ENCODE measurements at regions not wholly inside any gene's neighbourhood (a gene's known extent, or its start where the extent isn't known, plus 50 kb on each side); places are given as distances from the start of the nearest gene placed in this dataset.

DNA sequence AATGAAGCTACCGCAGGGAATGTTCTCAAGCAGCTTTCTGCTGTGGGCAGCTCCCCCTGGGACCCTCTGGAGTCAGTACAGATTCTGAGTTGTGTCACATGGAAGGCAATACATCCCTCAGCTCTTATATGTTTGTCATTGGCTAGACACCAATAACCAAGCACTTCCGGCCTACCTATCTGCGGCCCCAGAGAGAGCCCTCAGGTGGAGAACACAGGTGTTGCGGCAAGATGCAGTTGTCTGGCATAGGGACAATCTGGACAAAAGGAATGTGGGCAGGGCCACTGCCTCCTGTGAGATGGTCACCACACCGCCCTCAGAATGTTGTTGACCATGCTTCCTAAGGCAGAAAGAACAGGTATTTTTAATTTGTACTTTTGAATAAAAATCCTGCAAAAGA lies 118.7 kb downstream of the BRMS1L start:
- DNase-seq (ENCODE audit: low read depth, low spot score) = no peak
- H3K27me3 ChIP-seq (ENCODE audit: control insufficient read depth, insufficient read depth, low read length) = no peaks in the 10 kb centered on the region
- no peak overlapping the region for H3K4me3 ChIP-seq (ENCODE audit: low read depth, low read length)
- ChIA-PET CTCF (no interaction called here), POLR2A (no interaction called here)
- H3K9me3 ChIP-seq (ENCODE audit: control insufficient read depth, insufficient read depth, low read length) = no peaks in the 10 kb centered on the region
- TF ChIP-seq, protein P1, sequence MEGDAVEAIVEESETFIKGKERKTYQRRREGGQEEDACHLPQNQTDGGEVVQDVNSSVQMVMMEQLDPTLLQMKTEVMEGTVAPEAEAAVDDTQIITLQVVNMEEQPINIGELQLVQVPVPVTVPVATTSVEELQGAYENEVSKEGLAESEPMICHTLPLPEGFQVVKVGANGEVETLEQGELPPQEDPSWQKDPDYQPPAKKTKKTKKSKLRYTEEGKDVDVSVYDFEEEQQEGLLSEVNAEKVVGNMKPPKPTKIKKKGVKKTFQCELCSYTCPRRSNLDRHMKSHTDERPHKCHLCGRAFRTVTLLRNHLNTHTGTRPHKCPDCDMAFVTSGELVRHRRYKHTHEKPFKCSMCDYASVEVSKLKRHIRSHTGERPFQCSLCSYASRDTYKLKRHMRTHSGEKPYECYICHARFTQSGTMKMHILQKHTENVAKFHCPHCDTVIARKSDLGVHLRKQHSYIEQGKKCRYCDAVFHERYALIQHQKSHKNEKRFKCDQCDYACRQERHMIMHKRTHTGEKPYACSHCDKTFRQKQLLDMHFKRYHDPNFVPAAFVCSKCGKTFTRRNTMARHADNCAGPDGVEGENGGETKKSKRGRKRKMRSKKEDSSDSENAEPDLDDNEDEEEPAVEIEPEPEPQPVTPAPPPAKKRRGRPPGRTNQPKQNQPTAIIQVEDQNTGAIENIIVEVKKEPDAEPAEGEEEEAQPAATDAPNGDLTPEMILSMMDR (IDR thresholded peaks at IDR 0.05; ENCODE audit: low read depth, low read length) = no peak
- no peak overlapping the region for H3K27ac ChIP-seq (ENCODE audit: low read depth, low read length)

DNA sequence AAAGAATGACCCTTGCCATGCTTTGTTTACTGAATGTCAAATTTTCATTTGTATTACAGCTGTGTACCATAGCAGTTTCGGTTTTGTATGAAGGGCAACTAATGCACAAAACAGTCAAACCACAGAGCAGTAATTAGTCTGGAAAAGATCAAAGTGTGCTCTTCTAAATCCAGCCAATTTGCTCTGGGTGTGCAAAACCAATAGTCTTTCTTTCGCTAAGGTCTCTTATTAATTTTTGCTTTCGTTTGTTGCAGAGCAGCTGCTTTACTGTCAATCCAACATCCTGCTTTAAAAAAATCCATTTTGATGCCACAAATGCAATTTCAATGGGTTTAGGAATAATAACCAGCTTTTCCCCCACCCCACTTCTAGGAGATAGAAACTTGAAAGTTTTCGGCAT lies 114.2 kb downstream of the BRMS1L start:
- TF ChIP-seq, protein P1 (IDR thresholded peaks at IDR 0.05; ENCODE audit: low read depth, low read length) = no peak
- Histone ChIP-seq H3K27me3 (ENCODE audit: control insufficient read depth, insufficient read depth, low read length) (no peaks in the 10 kb centered on the region), H3K9me3 (ENCODE audit: control insufficient read depth, insufficient read depth, low read length) (no peaks in the 10 kb centered on the region), H3K27ac (ENCODE audit: low read depth, low read length) (no peak overlapping the region), H3K4me3 (ENCODE audit: low read depth, low read length) (peak overlapping the region; percentile 25)
- no peak for DNase-seq (ENCODE audit: low read depth, low spot score)
- ChIA-PET POLR2A (no interaction called here), CTCF (interaction anchor here (0.6 kb wide), 1 partner anchor 93 kb away, joined by 8 read pairs; no protein-coding TSS in a partner anchor)

DNA sequence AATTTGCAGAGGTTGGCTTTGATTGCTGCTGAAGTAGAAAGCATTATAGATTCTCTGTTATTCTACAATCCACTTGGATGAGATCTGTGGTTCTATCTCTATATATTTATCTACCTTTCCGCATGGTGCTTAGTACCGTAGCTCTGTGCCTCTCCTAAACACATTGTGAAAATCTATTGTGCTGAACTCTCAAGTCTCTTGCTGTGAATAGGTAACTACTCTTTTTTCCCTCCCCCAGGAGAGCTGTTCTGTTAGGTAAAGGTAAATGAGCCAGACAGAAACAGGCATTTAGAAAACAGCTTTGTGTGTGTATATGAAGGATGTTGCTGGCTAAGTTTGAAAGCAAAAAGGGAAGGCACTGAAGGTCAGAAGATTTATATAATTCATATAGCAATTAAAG lies 112.6 kb downstream of the BRMS1L start:
- POLR2A ChIA-PET = no interaction called here
- no peak for DNase-seq (ENCODE audit: low read depth, low spot score)

DNA sequence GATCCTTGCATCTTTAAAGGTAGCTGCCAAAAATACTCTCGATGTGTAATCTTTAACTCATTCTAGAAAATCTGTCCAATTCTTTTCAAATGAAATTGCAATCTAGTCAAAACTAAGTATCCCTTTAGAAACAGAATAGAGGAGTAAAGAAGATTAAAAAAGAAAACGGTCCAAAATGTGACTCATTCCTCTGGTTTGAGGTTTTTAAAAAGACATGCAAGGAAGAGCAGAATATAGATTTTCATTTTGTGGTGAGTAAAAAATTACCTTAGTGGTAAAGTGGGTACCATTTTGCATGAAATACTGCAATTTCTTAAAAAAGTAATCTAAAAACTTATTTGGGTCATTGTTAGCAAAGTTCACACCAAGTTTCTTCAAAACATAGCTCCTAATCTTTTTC lies 108.4 kb downstream of the BRMS1L start:
- Histone ChIP-seq H3K27ac (ENCODE audit: low read depth, low read length) (no peak overlapping the region), H3K27me3 (ENCODE audit: control insufficient read depth, insufficient read depth, low read length) (no peaks in the 10 kb centered on the region), H3K9me3 (ENCODE audit: control insufficient read depth, insufficient read depth, low read length) (no peaks in the 10 kb centered on the region), H3K4me3 (ENCODE audit: low read depth, low read length) (no peak overlapping the region)
- POLR2A ChIA-PET = no interaction called here
- CTCF ChIA-PET = no interaction called here
- no peak for DNase-seq (ENCODE audit: low read depth, low spot score)
- TF ChIP-seq, protein P1 (IDR thresholded peaks at IDR 0.05; ENCODE audit: low read depth, low read length) = no peak

More for the DNA sequence above, 112.6 kb downstream of the BRMS1L start:
- CTCF ChIA-PET = no interaction called here
- H3K4me3 ChIP-seq (ENCODE audit: low read depth, low read length) = no peak overlapping the region
- no peak overlapping the region for H3K27ac ChIP-seq (ENCODE audit: low read depth, low read length)
- no peaks in the 10 kb centered on the region for H3K9me3 ChIP-seq (ENCODE audit: control insufficient read depth, insufficient read depth, low read length)
- TF ChIP-seq, protein P1 (IDR thresholded peaks at IDR 0.05; ENCODE audit: low read depth, low read length) = no peak
- H3K27me3 ChIP-seq (ENCODE audit: control insufficient read depth, insufficient read depth, low read length) = no peaks in the 10 kb centered on the region

DNA sequence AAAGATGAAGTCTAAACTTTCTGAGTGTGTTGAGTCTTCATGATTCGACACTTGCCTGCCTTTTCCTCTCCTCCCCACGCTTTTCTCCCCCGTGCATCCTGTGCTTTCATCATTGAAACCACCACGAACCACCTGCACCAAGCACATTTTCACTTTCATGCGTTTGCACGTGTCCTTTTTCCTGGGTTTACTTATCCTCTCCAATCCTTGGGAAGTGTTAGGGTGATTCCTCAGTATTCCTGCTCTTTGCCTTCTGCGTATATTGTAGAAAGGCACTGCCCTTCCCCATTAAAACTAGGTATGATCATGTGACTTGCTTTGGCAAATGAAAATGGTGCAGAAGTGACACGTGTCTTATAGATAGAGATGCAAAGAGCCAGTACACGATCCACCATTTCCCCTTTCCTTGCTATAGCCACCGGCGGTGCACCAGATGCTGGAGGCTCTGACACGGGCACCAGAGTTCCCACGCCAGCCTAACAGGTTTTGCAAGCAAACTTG lies 106.6 kb downstream of the BRMS1L start:
- no peaks in the 10 kb centered on the region for H3K9me3 ChIP-seq (ENCODE audit: control insufficient read depth, insufficient read depth, low read length)
- ChIA-PET CTCF (no interaction called here), POLR2A (no interaction called here)
- DNase-seq (ENCODE audit: low read depth, low spot score) = no peak
- TF ChIP-seq, protein P1 (IDR thresholded peaks at IDR 0.05; ENCODE audit: low read depth, low read length) = no peak
- H3K27ac ChIP-seq (ENCODE audit: low read depth, low read length) = no peak overlapping the region
- no peak overlapping the region for H3K4me3 ChIP-seq (ENCODE audit: low read depth, low read length)
- no peaks in the 10 kb centered on the region for H3K27me3 ChIP-seq (ENCODE audit: control insufficient read depth, insufficient read depth, low read length)

Measured in AG04450 (cell line).